ENCODE measurements at regions not wholly inside any gene's neighbourhood (a gene's known extent, or its start where the extent isn't known, plus 50 kb on each side); places are given as distances from the start of the nearest gene placed in this dataset.

GRCh38 chr2:22786817-22787216 is 598.2 kb upstream of the KLHL29 start:
- Histone ChIP-seq H4K8ac (ENCODE audit: low read depth, low read length) (no peak overlapping the region), H3K27ac (replicated peaks; ENCODE audit: low read length) (no peak overlapping the region), H2AK5ac (ENCODE audit: low read depth, low read length) (no peak overlapping the region), H3K4me3 (ENCODE audit: low read length in 2 of 2) (no peak overlapping the region), H3K23ac (ENCODE audit: low read depth, low read length, poor library complexity) (no peak overlapping the region), H2BK15ac (ENCODE audit: low read length) (no peak overlapping the region), H2BK120ac (ENCODE audit: low read depth, low read length) (no peak overlapping the region), H4K91ac (ENCODE audit: low read depth, low read length, poor library complexity) (no peak overlapping the region), H3K14ac (ENCODE audit: low read length) (no peak overlapping the region), H2BK5ac (ENCODE audit: low read length) (no peak overlapping the region), H3K9me3 (replicated peaks in 1 of 2; ENCODE audit: control insufficient read depth in 2 of 2, insufficient read depth in 1 of 2, low read depth in 1 of 2, low read length in 2 of 2) (no peaks in the 10 kb centered on the region), H3K18ac (ENCODE audit: low read length) (no peak overlapping the region), H3K4me2 (ENCODE audit: insufficient read depth, low read length, poor library complexity, severe bottlenecking) (no peak overlapping the region), H3K4ac (ENCODE audit: low read length) (no peak overlapping the region), H3K27me3 (ENCODE audit: control insufficient read depth in 3 of 3, insufficient read depth in 3 of 3, low read depth in 1 of 3, low read length in 3 of 3) (no peaks in the 10 kb centered on the region), H2BK12ac (ENCODE audit: low read length) (no peak overlapping the region), H3K79me1 (ENCODE audit: low read depth, low read length) (no peaks in the 10 kb centered on the region), H3K4me1 (ENCODE audit: control insufficient read depth in 2 of 2, insufficient read depth in 1 of 2, low read depth in 1 of 2, low read length in 2 of 2) (peaks cover 0 to 5% of the 10 kb centered on the region in 2 donors), H2AFZ (ENCODE audit: low read length) (no peak overlapping the region), H3K36me3 (replicated peaks in 1 of 2; ENCODE audit: control insufficient read depth in 2 of 2, insufficient read depth in 2 of 2, low read length in 2 of 2) (no peaks in the 10 kb centered on the region), H3K9ac (ENCODE audit: low read depth, low read length, poor library complexity) (no peak overlapping the region)
- WGBS, 2 donors (ENCODE audit: extremely low coverage in 2 of 2, insufficient read length in 2 of 2, insufficient replicate concordance in 1 of 2): no CpG with 5 or more reads among the region's 2 CpGs
- DNase-seq (ENCODE audit: low spot score): no peak

- Histone ChIP-seq H3K4ac (ENCODE audit: low read length) (no peak overlapping the region), H3K4me3 (ENCODE audit: low read length in 2 of 2) (no peak overlapping the region), H3K9ac (ENCODE audit: low read depth, low read length, poor library complexity) (no peak overlapping the region), H2BK120ac (ENCODE audit: low read depth, low read length) (no peak overlapping the region), H2BK12ac (ENCODE audit: low read length) (no peak overlapping the region), H3K27me3 (ENCODE audit: control insufficient read depth in 3 of 3, insufficient read depth in 3 of 3, low read depth in 1 of 3, low read length in 3 of 3) (no peaks in the 10 kb centered on the region), H3K36me3 (replicated peaks in 1 of 2; ENCODE audit: control insufficient read depth in 2 of 2, insufficient read depth in 2 of 2, low read length in 2 of 2) (no peaks in the 10 kb centered on the region), H4K8ac (ENCODE audit: low read depth, low read length) (no peak overlapping the region), H3K4me2 (ENCODE audit: insufficient read depth, low read length, poor library complexity, severe bottlenecking) (no peak overlapping the region), H3K4me1 (ENCODE audit: control insufficient read depth in 2 of 2, insufficient read depth in 1 of 2, low read depth in 1 of 2, low read length in 2 of 2) (peaks cover 0 to 5% of the 10 kb centered on the region in 2 donors), H3K9me3 (replicated peaks in 1 of 2; ENCODE audit: control insufficient read depth in 2 of 2, insufficient read depth in 1 of 2, low read depth in 1 of 2, low read length in 2 of 2) (no peaks in the 10 kb centered on the region), H2AK5ac (ENCODE audit: low read depth, low read length) (no peak overlapping the region), H3K23ac (ENCODE audit: low read depth, low read length, poor library complexity) (no peak overlapping the region), H2AFZ (ENCODE audit: low read length) (no peak overlapping the region), H2BK15ac (ENCODE audit: low read length) (no peak overlapping the region), H4K91ac (ENCODE audit: low read depth, low read length, poor library complexity) (no peak overlapping the region), H3K18ac (ENCODE audit: low read length) (no peak overlapping the region), H3K27ac (replicated peaks; ENCODE audit: low read length) (no peak overlapping the region), H3K14ac (ENCODE audit: low read length) (no peak overlapping the region), H3K79me1 (ENCODE audit: low read depth, low read length) (no peaks in the 10 kb centered on the region), H2BK5ac (ENCODE audit: low read length) (no peak overlapping the region)
- WGBS, 2 donors (ENCODE audit: extremely low coverage in 2 of 2, insufficient read length in 2 of 2, insufficient replicate concordance in 1 of 2): no CpG with 5 or more reads among the region's 1 CpG
- no peak for DNase-seq (ENCODE audit: low spot score)
Measured at GRCh38 chr2:22787745-22788144, 597.2 kb upstream of the KLHL29 start.

GRCh38 chr2:22788749-22789327 is 596.1 kb upstream of the KLHL29 start:
- H3K14ac ChIP-seq (ENCODE audit: low read length): no peak overlapping the region
- no peaks in the 10 kb centered on the region for H3K27me3 ChIP-seq (ENCODE audit: control insufficient read depth in 3 of 3, insufficient read depth in 3 of 3, low read depth in 1 of 3, low read length in 3 of 3)
- H4K8ac ChIP-seq (ENCODE audit: low read depth, low read length): no peak overlapping the region
- H3K4me1 ChIP-seq (ENCODE audit: control insufficient read depth in 2 of 2, insufficient read depth in 1 of 2, low read depth in 1 of 2, low read length in 2 of 2): peaks cover 0 to 5% of the 10 kb centered on the region in 2 donors
- no peaks in the 10 kb centered on the region for H3K79me1 ChIP-seq (ENCODE audit: low read depth, low read length)
- DNase-seq (ENCODE audit: low spot score): no peak
- no peak overlapping the region for H4K91ac ChIP-seq (ENCODE audit: low read depth, low read length, poor library complexity)
- no peak overlapping the region for H2BK12ac ChIP-seq (ENCODE audit: low read length)
- H2BK15ac ChIP-seq (ENCODE audit: low read length): no peak overlapping the region
- H3K36me3 ChIP-seq (replicated peaks in 1 of 2; ENCODE audit: control insufficient read depth in 2 of 2, insufficient read depth in 2 of 2, low read length in 2 of 2): no peaks in the 10 kb centered on the region
- no peak overlapping the region for H3K4ac ChIP-seq (ENCODE audit: low read length)
- H3K4me2 ChIP-seq (ENCODE audit: insufficient read depth, low read length, poor library complexity, severe bottlenecking): no peak overlapping the region
- H3K9ac ChIP-seq (ENCODE audit: low read depth, low read length, poor library complexity): no peak overlapping the region
- H3K9me3 ChIP-seq (replicated peaks in 1 of 2; ENCODE audit: control insufficient read depth in 2 of 2, insufficient read depth in 1 of 2, low read depth in 1 of 2, low read length in 2 of 2): no peaks in the 10 kb centered on the region
- no peak overlapping the region for H3K4me3 ChIP-seq (ENCODE audit: low read length in 2 of 2)
- H2BK5ac ChIP-seq (ENCODE audit: low read length): no peak overlapping the region
- H3K27ac ChIP-seq (replicated peaks; ENCODE audit: low read length): no peak overlapping the region
- no peak overlapping the region for H2AK5ac ChIP-seq (ENCODE audit: low read depth, low read length)
- H2AFZ ChIP-seq (ENCODE audit: low read length): no peak overlapping the region
- no peak overlapping the region for H3K18ac ChIP-seq (ENCODE audit: low read length)
- no peak overlapping the region for H3K23ac ChIP-seq (ENCODE audit: low read depth, low read length, poor library complexity)
- no peak overlapping the region for H2BK120ac ChIP-seq (ENCODE audit: low read depth, low read length)
- WGBS, 2 donors (ENCODE audit: extremely low coverage in 2 of 2, insufficient read length in 2 of 2, insufficient replicate concordance in 1 of 2): no CpG with 5 or more reads among the region's 7 CpGs

GRCh38 chr2:22795287-22795866 is 589.6 kb upstream of the KLHL29 start:
- H4K91ac ChIP-seq (ENCODE audit: low read depth, low read length, poor library complexity): no peak overlapping the region
- no peak overlapping the region for H3K14ac ChIP-seq (ENCODE audit: low read length)
- no peak overlapping the region for H3K27ac ChIP-seq (replicated peaks; ENCODE audit: low read length)
- H2AFZ ChIP-seq (ENCODE audit: low read length): no peak overlapping the region
- H4K8ac ChIP-seq (ENCODE audit: low read depth, low read length): no peak overlapping the region
- H2BK5ac ChIP-seq (ENCODE audit: low read length): no peak overlapping the region
- no CpG with 5 or more reads among the region's 3 CpGs for WGBS, 2 donors (ENCODE audit: extremely low coverage in 2 of 2, insufficient read length in 2 of 2, insufficient replicate concordance in 1 of 2)
- H3K36me3 ChIP-seq (replicated peaks in 1 of 2; ENCODE audit: control insufficient read depth in 2 of 2, insufficient read depth in 2 of 2, low read length in 2 of 2): no peaks in the 10 kb centered on the region
- H3K23ac ChIP-seq (ENCODE audit: low read depth, low read length, poor library complexity): no peak overlapping the region
- H3K18ac ChIP-seq (ENCODE audit: low read length): no peak overlapping the region
- H3K27me3 ChIP-seq (ENCODE audit: control insufficient read depth in 3 of 3, insufficient read depth in 3 of 3, low read depth in 1 of 3, low read length in 3 of 3): no peaks in the 10 kb centered on the region
- no peak overlapping the region for H2BK12ac ChIP-seq (ENCODE audit: low read length)
- H3K9me3 ChIP-seq (replicated peaks in 1 of 2; ENCODE audit: control insufficient read depth in 2 of 2, insufficient read depth in 1 of 2, low read depth in 1 of 2, low read length in 2 of 2): no peaks in the 10 kb centered on the region
- H2BK120ac ChIP-seq (ENCODE audit: low read depth, low read length): no peak overlapping the region
- H3K4ac ChIP-seq (ENCODE audit: low read length): no peak overlapping the region
- no peak overlapping the region for H3K4me3 ChIP-seq (ENCODE audit: low read length in 2 of 2)
- H2BK15ac ChIP-seq (ENCODE audit: low read length): no peak overlapping the region
- H3K9ac ChIP-seq (ENCODE audit: low read depth, low read length, poor library complexity): no peak overlapping the region
- no peak for DNase-seq (ENCODE audit: low spot score)
- no peak overlapping the region for H2AK5ac ChIP-seq (ENCODE audit: low read depth, low read length)
- no peaks in the 10 kb centered on the region for H3K79me1 ChIP-seq (ENCODE audit: low read depth, low read length)
- H3K4me2 ChIP-seq (ENCODE audit: insufficient read depth, low read length, poor library complexity, severe bottlenecking): no peak overlapping the region
- H3K4me1 ChIP-seq (ENCODE audit: control insufficient read depth in 2 of 2, insufficient read depth in 1 of 2, low read depth in 1 of 2, low read length in 2 of 2): peaks cover 0 to 7% of the 10 kb centered on the region in 2 donors
